NCI-H1048 (cell line): ENCODE measurements at regions not wholly inside any gene's neighbourhood (a gene's known extent, or its start where the extent isn't known, plus 50 kb on each side); places are given as distances from the start of the nearest gene placed in this dataset.
"Not testable (repeated sequence)": the region's sequence is repeated elsewhere in the genome, so short reads cannot be mapped to it uniquely, and the experiment has no call there.

Experiments
- DNase-seq: peaks from one replicate; lab custom pipeline; 2025; lab: John Stamatoyannopoulos, UW

DNA sequence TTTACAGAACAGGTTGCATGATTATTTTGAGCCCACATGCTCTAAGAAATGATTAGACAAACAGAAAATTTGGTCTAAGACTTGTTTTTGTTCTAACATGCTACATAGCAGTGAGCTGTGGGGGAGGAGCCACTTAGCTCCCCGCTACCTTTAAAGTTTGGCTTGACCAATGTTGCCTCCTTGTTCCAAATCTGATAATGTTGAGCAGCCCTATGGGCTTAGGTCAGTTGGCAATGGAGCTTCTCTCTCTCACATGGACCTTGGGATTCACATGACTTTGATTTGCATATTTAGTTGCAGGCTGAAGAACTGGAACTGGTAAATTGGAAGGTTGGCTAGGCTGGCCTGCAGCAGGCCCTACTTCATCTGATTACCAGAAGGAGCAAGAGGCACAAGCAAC lies 116.4 kb downstream of the EBLN2 start:
- no peak for DNase-seq

DNA sequence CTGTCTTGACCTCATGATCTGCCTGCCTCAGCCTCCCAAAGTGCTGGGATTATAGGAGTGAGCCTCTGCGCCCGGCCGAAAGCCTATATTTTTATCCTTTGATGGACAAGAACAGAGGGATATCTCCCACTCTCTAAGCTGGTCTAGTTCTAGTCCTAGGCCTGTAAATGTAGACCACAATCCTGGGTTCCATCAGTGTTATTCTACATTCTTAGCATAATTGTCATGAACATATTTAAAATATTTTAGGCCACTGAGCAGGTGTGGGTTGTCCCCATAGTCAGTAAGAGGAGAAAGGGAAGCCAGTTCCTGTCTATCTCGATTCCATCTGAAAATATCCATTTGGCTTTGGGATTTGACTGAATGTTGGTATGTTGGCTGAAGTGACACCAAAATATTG lies 118.1 kb downstream of the EBLN2 start:
- no peak for DNase-seq

DNA sequence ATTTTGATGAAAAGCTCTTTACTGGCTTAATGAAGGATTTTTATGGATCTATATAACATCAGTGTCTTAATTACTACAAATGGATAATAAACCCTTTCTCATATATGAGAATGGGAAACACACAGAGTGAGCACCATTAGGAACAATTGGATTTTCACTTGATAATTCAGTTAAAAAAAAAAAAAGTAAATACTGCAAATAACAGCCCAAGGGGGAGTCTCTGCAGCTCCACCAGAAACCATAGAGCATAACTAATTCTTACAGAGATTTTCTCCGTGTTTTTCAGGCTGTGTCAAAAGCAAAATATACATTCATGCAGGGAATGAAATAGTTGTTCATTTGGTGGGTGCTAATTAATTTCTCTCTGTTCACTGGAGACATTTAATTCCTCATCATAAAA lies 125.3 kb downstream of the EBLN2 start:
- no peak for DNase-seq

DNA sequence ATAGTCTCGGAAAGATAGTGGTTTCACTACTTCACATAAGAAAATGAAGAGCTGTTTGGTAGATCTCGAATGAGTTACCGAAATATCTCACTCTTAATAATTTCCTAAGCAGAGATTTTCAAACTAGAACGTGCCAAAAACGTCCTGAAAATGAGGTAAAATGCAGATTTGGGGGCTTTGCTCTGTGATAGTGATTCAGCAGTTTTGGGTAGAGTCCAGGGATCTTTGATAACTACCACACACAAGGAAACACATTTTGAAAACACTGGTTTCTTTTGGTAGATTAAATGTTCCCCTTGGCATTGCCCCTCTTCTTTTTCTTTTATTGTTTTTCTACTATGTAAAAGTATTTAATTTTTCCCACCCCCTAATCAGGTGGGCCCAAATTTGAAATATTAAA lies 125.9 kb downstream of the EBLN2 start:
- no peak for DNase-seq

DNA sequence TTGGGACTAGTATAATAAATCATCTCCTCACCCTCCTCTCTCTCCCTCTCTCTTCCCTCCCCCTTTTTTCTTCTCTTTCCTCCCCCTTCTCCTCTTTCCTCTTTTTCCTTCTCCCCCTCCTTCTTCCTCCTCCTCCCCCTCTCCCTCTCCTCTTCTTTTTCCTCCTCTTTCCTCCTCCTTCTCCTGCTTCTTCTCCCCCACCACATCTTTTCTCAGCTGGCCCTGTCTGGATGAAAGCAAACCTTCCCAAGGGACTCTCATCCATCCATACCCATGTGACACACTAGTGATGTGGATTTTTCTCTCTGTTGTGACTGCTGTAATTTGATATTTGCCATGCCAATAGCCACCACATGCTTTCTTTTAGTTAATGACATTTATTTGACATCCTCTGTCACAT lies 127.2 kb downstream of the EBLN2 start:
- DNase-seq = no peak

DNA sequence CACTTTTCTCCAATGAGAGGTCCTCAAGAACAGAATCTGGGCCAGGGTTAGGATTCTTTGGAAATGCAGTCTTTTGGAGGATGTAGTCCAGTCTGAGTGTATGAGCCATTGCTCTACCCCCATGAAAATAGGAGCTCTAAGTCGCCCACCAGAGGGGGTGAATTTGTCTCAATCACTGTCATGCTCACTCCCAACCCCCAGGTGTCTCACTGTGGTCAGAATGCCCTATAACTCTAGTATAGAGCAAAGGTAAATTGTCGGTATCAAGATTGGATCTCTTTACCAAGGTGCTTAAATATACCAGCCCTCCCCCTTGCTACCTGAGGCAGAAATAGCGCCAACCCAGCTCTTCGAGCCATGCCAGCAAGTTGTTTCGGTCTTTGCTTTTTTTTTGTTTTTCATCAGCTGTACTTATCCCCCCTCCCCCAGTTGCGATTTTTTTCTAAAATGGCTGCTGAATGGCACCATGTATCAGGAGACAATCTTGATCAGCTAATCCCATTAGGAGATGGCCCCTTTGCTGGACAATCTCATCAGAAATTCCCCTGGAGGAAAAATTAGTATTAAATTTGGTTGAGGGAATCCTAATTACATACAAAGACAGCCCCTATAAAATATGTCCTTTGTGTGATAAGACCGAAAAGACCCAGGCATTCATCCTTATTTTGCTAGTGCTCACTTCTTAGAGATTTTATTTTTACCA lies 130.7 kb downstream of the EBLN2 start:
- no peak for DNase-seq

DNA sequence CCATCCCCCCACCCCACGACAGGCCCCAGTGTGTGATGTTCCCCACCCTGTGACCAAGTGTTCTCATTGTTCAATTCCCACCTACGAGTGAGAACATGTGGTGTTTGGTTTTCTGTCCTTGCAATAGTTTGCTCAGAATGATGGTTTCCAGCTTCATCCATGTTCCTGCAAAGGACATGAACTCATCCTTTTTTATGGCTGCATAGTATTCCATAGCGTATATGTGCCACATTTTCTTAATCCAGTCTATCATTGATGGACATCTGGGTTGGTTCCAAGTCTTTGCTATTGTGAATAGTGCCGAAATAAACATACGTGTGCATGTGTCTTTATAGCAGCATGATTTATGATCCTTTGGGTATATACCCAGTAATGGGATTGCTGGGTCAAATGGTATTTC lies 132.5 kb downstream of the EBLN2 start:
- not testable (repeated sequence) for DNase-seq

DNA sequence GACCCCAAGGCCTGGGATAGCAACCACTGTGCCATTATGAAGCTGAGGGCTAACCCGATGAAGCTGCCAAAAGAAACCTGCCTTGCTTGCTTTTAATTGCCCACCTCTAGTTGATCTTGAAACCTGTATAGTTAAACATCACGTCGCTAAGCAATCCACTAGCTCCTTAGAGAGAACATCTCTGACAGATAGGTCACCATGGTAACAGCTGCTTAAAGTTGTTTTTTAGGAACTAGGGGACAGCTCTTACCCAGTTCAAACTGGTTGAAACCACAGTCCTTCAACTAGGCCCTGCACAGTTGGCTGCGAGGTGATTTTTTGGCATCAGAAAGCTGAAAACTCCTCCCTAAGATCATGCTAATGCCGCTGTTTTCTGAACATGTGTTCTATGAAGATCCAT lies 135.7 kb downstream of the EBLN2 start:
- no peak for DNase-seq

DNA sequence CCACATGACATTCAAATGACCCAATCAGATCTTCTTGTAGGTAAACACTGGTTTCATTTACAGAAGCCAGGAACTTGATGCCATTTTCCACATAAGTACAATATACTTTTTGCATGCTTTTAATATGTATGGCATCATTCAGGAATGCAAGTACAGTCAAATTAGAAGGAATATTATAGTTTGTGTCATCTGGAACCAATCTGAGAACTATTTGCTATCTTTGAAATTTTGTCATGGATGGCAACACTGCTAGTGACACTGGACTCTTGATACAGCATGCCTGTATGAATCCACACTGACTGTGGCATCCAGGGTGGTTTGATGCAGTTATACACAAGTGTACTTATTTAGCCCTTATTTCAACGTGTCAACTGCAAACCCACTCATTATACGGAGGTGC lies 141.6 kb downstream of the EBLN2 start:
- no peak for DNase-seq

DNA sequence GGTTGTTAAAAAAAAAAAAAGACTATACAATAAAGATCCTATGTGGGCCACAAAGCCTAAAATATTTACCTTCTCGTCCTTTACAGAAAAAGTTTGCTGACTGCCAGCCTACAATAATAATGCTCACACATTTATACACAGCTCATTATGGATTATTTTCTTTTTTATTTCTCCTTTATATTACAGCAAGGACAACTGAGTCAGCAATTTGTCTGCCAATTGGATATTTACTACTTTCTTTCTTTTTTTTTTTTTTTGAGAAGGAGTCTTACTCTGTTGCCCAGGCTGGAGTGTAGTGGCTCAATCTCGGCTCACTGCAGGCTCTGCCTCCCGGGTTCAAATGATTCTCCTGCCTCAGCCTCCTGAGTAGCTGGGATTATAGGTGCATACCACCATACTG lies 142.2 kb downstream of the EBLN2 start:
- DNase-seq = no peak

DNA sequence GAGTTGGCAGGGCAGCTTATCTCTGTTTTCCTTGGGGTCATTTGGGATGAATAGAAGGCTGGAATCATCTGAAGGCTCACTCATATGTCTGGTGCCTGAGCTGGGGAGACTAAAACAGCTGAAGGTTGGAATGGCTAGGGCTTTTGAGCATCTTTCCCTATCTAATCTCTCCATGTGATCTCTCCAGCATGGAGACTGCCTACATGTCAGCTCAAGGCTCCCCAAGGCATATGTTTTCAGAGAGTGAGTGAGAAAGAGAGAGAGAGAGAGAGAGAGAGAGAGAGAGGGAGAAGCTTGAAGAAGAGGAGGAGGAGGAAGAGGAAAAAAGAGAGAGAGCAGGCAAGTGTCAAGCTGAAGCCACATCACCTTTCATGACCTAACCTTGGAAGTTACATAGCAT lies 143.4 kb downstream of the EBLN2 start:
- no peak for DNase-seq

DNA sequence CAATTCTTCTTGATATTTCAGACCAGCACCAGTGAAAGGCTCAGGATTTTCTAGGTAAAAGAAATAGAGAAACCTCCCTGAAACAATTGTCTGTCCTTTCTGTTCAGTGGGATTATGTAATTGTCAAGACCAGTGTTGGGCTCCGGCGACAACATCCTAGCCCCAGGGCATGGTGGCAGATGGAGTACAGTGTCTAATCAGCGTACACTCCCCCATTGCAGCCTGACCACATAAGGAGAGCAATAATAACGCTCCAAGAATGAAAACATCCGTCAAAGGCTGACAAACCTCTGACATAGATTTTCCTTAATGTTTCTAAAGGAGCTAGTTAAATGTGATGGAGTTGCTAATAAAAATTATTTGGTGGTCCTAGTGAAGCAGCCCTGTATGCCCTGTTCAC lies 144.6 kb downstream of the EBLN2 start:
- DNase-seq = no peak

DNA sequence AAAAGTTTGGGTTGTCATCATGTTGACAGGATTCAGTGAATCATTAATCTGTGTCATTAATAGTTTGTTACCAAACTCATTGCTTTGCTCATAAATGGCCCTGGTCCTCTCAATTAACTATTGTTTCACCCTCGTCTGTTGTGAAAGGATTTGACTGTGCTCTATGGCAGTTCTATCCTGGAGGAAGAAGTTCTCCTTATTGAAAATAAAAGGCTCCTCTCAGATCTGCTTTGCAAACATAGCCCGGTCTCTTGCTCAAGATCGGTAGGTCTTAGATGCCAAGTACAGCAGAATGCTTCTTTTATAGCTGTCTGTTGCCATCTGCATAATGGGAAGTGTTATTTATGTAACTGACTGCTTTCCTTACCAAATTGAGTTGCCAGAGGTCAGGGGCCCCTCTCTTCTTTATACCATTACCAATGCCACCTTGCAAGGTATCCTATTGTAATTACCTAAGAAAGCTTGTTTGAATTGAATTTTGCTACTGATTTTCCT lies 146.5 kb downstream of the EBLN2 start:
- no peak for DNase-seq

DNA sequence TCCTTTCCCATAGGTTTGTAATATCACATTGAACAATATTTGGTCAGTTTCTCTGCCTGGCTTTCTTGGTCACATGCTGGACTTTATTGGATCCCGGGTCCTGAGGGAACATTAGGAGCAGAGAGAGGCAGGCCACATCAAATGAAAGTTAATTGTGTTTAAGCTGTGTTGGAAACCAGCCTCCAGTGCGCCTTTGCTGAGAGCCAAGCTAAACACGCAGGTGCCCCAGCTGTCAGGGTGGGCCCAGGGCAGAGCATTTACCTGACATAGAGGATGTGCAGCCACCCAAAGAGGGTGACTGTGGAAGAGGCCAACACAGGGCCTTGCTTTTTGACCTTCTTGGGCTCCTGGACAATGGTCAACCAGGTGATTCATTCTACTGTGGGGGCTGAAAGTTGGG lies 149.3 kb downstream of the EBLN2 start:
- DNase-seq = no peak

DNA sequence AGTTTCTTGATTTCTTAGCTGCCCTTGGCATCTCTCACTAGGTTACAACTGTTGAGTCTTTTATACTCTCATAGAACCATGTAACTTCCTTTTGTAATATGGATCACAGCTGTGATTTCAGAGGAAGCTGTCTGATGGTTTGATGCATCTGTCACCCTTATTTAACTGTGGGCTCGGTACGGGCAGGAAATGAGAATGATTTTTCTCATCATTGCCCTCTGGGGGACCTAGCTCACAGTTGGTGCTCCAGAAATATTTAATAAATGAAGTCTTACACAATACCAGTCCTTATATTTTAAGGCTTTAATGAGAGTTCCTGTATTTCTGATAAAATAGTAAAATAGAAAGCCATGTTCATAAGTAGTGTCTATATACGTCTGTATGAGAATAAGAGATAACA lies 151.2 kb downstream of the EBLN2 start:
- DNase-seq = no peak

DNA sequence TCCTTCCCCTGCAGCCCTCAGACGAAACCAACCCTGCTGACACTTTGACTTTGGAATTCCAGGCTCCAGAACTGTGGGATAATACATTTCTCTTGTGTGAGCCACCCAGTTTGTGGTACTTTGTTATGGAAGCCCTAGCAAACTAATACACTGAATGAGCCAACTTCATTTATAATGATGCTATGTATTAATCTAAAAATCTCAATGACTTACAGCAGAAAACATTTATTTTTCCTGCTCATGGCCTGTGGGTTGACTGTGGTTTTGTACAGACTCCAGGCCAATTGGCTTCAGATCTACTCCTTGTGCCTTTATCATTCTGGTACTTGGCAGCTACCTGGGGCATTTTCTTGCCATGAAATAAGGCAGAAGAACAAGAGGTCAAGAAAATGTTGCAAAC lies 152.4 kb downstream of the EBLN2 start:
- no peak for DNase-seq

DNA sequence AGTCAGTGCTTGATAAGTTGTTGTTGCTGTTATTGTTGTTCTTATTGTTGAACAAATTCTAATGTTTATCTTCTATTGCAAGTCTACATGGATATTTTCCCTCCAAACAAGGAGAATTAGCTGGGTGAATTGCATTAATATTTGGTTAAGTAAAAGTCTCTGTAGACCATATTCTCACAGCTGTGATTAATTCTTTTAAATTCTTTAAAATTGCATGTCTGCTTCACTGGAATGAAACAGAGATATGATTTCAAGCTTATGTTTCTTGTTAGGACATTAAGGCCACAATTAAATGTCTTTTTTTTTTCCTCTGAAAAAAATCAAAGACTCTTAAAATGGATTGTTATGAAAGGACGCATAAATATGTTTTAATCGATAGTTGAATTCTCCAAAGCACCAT lies 153.4 kb downstream of the EBLN2 start:
- DNase-seq = no peak

DNA sequence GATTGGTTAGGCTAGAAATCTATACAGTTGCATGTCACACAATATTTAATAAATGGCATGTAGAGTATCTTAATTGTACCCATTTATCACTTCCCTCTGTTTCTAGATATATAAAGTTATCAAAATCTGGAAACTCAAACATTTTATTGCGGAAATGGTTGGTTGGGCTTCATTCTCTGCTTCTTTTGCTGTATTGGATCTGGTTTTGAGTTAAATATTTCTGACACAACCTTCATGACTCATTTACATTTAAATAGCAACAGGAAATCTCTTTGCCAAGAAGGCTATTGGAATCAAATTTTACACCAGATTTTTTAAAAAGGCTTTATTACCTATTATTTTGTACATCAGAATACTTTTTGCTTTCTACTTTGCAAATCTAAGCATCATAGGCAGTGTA lies 153.8 kb downstream of the EBLN2 start:
- no peak for DNase-seq

DNA sequence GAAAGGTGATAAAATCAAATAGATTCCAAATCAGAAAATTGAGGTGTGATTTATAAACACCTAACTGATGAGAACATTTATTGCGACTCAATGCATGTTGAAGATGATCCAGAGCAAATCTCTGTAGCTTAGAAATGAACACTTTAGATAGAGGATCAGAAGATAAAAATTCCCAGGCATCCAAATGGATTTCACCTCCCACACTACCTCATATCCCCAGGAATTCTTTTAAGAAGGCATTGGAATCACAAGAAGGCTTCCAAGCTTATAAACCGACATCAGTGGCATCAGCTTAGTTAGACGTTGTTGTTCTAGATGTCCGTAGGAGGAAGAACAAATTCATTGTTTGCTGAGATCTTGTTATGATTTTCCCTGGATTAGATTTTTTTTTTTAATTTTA lies 154.4 kb downstream of the EBLN2 start:
- DNase-seq = no peak

DNA sequence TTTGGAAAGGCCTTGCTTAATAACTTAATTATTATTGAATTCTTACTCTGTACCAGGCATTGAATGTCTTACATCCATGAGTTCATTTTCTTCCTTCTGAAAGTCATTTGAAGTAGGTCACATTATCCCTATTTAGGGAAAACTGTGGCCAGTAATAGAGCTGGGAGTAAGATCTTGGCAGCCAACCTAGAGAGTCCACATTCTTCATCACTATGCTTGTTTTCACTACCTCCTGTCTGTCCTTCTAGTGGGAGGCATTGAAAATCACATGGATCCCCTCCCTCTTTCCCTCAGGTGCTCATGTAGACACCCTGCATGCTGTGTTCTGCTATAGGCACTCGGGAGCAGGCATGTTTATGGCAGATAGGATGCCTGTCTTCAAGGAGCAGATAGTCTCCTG lies 154.9 kb downstream of the EBLN2 start:
- DNase-seq = no peak

DNA sequence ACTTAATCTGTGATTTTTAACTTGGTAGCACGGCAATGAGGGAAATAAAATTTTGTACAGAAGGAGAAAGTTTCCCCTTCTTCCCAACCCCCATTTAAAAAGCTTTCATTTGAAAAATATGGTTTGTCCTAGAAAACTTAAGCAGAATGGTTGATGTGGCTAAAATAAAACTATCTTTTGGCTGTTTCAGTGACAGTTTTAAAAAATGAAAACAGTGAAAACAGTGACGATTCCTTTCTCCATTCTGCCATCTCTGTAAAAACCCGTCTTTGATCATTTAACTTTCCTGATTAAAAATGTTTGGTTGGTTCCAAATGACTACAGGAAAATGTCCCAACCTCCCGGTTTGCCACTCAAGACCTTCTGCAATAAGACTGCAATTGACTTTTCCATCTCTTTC lies 160.7 kb downstream of the EBLN2 start:
- no peak for DNase-seq

DNA sequence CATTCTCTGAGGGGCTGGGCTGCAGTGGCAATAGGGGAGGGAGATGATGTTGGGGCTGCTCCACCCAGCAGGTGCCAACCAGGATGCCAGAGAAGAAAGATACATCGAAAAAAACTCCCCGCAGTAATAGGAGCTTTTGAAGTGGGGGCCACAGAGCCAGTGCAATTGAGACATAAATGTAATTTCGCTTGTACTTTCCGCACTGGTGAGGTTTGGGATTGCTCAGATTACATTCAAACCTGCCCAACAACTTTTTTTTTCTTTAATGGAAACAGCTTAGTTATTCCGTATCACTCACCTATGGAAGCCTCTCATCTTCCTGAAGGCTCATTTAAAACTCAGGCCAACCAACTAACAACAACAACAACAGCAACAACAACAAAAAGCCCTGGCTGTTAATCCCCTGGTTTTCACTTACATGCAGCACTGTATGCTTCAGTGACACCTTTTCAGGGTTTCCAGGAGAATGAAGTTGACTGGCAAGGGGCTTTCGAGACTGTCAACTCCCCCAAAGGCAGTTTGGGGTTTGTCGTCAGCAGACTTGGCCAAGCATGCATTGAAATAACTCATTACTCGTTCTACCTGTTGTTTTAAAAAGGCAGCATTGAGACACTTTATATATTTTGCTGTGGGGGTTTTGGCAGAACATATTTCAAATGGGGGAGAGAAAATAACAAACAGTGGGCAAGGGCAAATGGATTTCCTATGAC lies 163.8 kb downstream of the EBLN2 start:
- DNase-seq = no peak

DNA sequence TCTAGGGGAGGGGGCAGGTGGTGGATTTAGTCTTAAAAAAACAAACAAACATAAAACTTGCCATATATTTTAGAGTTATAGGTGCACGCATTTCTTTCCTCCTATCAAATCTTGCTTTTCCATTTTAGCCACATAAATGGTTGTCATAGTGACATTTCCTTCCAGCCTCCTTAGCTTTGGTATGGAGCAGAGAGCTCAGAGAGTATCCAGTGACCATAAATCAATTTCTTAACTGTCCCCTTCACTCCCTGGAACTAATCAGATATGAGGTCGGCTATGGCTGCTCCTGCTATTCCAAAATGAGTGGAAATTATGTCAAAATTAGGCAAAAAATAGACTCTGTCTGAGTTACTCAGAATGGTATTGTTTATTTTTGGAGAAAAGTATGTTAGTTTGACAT lies 164.5 kb downstream of the EBLN2 start:
- no peak for DNase-seq

DNA sequence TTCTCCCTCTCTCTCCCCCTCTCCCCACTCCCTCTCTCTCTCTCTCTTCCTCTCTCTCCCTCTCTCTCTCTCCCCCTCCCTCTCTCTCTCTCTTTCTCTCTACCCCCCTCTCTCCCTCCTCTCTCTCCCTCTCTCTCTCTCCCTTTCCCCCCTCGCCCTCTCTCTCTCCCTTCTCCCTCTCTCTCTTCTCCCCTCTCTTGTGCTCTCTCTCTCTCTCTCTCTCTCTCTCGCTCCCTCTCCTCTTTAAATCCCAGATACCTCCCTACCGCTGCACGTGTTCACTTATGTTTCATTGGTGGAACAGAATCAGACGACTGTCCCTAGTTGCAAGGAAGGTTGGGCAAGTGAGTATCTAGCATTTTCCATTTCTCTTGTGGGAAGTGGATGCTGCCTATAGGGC lies 166.5 kb downstream of the EBLN2 start:
- no peak for DNase-seq
